H1 (cell line): ENCODE measurements at regions not wholly inside any gene's neighbourhood (a gene's known extent, or its start where the extent isn't known, plus 50 kb on each side); places are given as distances from the start of the nearest gene placed in this dataset.

Experiments
- ASH2L ChIP-seq: fragments of 200-600, 300-600 bp; sonication (generic); IDR thresholded peaks from one replicate; pipeline ENCODE4 v1.7.1; 2017; ENCODE audit warnings: low read length
- CHD7 ChIP-seq: fragments of 300-600 bp; sonication (generic); IDR thresholded peaks from 2 replicates; pipeline ENCODE4 v1.7.1; 2012; ENCODE audit warnings: low read length, moderate library complexity, mild to moderate bottlenecking, inconsistent platforms; ENCODE audit not compliant: insufficient replicate concordance
- EGR1 ChIP-seq: IDR thresholded peaks from 2 replicates; pipeline ENCODE4 v1.6.1; 2011; ENCODE audit warnings: low read depth, low read length, borderline replicate concordance
- EZH2 ChIP-seq: fragments of 200-600 bp; sonication (generic); IDR thresholded peaks from 2 replicates; pipeline ENCODE4 v1.7.1; 2012; ENCODE audit warnings: low read depth, mild to moderate bottlenecking, moderate library complexity, low read length, inconsistent platforms; ENCODE audit not compliant: severe bottlenecking
- HDAC6 ChIP-seq: IDR thresholded peaks from one replicate; pipeline ENCODE4 v1.7.1; 2012; ENCODE audit warnings: low read depth, mild to moderate bottlenecking, inconsistent platforms, low read length, moderate library complexity
- MAX ChIP-seq: IDR thresholded peaks from 2 replicates; pipeline ENCODE4 v1.6.1; 2012; ENCODE audit warnings: inconsistent platforms
- SAP30 ChIP-seq: fragments of 300-600 bp; sonication (generic); IDR thresholded peaks from 2 replicates; pipeline ENCODE4 v1.7.1; 2012; ENCODE audit warnings: low read length, moderate library complexity, mild to moderate bottlenecking, inconsistent platforms; ENCODE audit not compliant: insufficient read depth, insufficient replicate concordance
- SP1 ChIP-seq: IDR thresholded peaks from 2 replicates; pipeline ENCODE4 v1.6.1; 2011; ENCODE audit warnings: low read depth, low read length
- SUZ12 ChIP-seq: fragments of 200-600 bp; sonication (generic); IDR thresholded peaks from 2 replicates; pipeline ENCODE4 v1.6.1; 2012; ENCODE audit warnings: mild to moderate bottlenecking, inconsistent platforms, low read length, moderate library complexity, mixed read lengths
- TEAD4 ChIP-seq: IDR thresholded peaks from 2 replicates; pipeline ENCODE4 v1.6.1; 2012; ENCODE audit warnings: low read depth, low read length, inconsistent platforms, mixed read lengths
- YY1 ChIP-seq: IDR thresholded peaks from 2 replicates; pipeline ENCODE4 v1.6.1; 2011; ENCODE audit warnings: low read depth, mild to moderate bottlenecking, low read length

DNA sequence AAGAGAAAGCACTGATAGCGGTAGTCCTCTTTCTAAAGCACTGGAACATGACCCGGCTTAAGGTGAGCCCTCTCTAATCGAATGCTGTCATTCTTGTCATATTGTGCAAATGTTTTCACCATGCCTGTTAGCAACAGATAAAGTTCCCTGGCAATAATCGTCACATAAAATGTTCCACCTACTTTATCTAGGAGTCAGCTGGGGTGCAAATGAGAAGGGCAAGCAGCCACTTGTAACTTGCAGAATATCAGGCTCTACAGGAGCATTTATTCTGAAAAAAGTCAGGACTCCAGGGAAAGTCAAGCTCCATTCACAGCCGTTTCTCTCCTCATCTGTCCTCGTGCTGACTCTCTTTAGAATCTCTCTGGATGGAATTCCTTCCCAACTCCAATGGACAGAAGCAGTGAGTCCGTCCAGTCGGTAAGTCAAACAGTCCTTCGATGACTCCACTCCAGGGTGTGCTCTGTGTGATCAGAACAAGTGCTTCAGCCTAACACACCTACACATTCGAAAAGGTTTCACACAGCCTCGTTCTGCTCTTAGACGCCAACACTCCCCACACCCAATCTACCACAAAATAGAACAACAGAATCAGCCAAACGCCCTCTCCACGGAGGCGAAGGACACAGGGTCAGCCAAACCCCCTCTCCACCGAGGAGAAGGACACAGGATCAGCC, 101.7 kb upstream of the FRG1 start (continued):
- TF ChIP-seq CHD7 (no peak), SP1 (no peak), SUZ12 (no peak), HDAC6 (no peak), EGR1 (no peak), EZH2 (no peak), TEAD4 (no peak), SAP30 (no peak), YY1 (no peak), MAX (no peak), ASH2L (no peak)
